GM18858 (cell line): ENCODE measurements at regions not wholly inside any gene's neighbourhood (a gene's known extent, or its start where the extent isn't known, plus 50 kb on each side); places are given as distances from the start of the nearest gene placed in this dataset.

ENCODE experiments used
- ATAC-seq: cut with Tn5 transposase; IDR thresholded peaks from one replicate; pipeline ENCODE4 v1.9.1; 2021; ENCODE audit not compliant: unreplicated experiment

DNA sequence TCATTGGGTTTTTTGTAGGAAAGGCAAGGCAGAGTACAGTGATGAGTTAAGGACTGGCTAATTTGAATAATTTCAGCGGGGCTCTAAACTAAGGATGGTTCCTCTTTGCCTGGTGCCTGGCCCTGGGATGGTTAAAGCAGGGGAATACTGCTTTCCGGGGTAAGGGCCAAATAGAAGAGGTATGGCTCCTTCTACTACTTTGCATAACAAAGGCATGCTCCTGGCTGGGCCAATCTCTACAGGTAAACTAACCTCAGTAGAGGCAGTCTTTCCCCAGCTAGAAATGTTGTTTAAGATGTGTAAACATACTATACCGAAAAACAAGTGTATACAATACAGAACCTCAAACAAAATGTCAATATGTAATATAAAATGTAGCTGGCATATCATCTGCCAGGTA, 1239.0 kb downstream of the SLC16A7 start:
- no peak for ATAC-seq

- no peak for ATAC-seq
Observed at GRCh38 chr12:60836651-60837050, 1240.8 kb downstream of the SLC16A7 start.

DNA sequence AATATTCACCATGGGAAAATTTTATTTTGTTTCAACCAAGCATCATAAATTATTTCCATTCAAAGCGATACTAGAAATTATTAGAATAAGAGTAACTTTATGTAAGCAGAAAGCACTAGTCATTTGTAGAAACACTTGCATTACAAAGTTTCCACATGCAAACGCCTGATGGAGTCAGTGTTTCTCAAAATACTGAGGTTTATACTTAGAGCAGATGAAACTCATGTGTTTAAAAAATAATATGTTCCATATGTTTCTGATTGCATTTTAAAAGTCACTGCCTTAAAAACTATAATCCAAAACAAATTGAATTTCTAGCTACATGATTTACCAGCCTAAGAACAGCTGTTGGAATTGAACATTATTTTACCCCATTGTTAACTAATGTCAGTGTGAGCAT, 1246.4 kb downstream of the SLC16A7 start:
- no peak for ATAC-seq

GRCh38 chr12:60844101-60844500, 1248.3 kb downstream of the SLC16A7 start:
- ATAC-seq: no peak

DNA sequence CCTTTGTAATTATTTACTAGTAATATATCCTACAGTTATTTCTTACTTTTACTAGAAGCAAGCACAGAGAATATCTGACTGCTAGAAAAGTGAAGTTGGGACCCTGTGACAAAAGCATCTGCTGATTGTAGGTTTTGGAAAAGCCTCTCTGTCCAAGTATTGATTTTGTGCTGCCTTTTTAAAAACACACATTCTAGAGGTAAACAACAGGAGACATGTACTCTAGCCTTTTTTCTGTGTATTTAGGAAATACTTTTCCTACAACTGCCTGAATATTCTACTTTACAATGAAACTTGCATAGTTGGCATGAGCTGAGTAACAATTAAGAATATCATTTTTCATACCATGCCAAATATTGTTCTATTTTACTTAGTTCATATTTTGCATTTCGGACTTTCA, 1249.0 kb downstream of the SLC16A7 start:
- no peak for ATAC-seq

DNA sequence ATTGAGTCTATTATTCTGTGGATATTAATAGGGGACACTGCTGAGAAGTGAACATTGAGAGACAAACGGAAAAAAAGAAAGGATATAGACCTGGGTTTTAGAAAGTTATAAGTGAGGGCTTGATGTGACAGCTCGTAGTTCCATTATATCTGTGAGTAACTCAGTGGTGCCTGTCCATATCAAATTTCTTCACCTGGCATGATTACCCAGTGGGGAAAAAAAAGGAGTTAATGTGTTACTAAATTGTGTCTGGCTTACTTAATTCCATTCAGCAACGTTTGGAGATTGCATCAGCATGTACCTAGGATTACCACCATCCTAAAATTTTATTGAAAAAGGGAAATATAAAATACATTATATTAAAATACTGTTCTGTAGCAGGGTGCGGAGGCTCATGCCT, 1249.9 kb downstream of the SLC16A7 start:
- no peak for ATAC-seq

- ATAC-seq: no peak
Observed at GRCh38 chr12:60847281-60847680, 1251.5 kb downstream of the SLC16A7 start.

DNA sequence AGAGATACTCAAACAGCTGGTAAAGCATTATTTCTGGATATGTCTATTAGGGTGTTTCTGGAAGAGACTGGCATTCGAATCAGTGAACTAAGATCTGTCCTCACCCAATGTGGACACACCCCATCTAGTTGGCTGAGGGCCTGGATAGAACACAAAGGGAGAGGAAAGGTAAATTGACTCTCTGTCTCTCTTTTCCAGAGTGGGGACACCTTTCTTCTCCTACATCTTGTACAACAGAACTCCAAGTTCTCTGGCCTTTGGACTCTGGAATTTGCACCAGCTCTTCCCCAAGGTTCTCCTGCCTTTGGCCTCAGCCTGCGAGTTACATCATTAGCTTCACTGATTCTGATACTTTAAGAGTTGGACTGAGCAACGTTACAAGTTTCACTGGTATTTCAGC, 1253.9 kb downstream of the SLC16A7 start:
- ATAC-seq: no peak

GRCh38 chr12:60853407-60853806, 1257.6 kb downstream of the SLC16A7 start:
- ATAC-seq: no peak

DNA sequence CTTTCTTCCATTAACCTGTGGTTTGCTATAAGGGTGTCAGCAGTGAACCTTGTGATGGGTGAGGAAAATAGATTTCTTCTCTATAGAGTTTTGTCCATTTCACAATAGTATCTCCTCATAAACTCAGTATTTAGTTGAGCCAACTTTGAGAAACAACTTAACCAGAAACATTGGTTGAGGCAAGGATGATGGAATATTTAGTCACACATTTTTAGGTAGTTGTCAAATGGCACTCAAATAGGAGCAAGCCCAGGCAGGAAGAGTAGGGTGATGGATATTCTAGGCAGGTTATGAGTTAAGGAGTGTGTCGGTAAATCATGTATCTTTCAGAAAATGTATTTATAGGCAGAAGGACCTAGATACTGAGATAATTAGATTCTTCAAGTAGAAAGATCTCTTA, 1267.6 kb downstream of the SLC16A7 start:
- no peak for ATAC-seq

DNA sequence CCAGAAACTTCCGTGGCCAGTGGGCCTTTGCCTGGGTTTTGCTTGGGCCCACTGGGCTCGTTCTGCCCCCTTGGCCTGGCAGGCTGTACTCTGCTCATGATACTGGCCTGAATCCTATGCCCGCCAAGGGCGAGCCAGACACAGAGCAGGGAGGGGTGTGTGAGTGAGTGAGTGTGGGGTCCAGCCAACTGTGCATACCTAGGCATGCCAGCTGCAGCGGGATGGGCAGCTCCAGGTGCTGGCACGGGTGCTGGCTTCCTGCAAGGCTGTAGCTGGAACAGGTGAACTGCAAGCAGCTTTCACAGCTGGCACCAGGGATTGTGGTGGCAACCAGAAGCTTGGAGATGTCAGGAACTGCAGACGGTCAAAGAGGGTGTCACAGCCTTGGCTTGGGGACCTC, 1276.4 kb downstream of the SLC16A7 start:
- no peak for ATAC-seq

DNA sequence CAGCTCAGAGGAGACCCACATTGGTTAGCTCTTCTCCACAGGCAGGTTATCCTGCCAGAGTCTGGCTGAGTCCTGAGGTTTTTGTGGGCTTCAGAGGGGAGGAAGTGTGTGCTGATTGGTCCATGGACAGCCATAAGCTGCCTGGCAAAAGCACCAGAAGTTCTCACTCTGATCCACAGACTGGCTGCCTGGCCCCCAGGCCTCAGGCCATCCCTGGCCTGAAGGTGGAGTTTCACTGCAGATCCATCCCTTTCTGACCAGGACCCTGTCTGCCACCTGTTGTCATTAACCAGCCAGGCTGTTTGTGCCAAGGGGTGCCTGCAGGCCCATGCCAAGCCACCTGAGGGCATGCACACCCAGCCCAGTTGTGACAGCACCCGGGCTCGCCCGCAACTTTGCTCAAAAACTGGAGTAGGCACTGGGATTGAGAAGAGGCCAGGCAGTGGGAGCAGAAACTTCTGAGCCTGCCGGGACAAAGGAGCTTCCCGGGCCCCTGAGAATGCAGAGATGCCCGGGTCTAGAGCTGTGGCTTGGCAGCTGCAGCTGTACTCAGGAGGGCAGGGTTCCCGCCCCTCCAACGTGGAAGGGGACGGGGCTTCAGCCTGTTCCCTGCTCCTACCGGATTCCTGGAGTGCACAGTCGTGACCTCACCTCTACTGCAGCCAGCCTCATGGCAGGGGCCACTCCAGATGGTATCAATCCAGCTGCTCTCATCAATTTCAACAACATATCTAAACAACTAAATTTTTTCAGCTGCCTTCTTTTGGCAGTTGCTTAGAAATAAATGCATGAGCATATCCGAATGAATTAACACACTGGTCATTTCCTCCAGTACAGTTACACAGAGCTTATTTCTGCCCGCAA, 1277.3 kb downstream of the SLC16A7 start:
- ATAC-seq: no peak

DNA sequence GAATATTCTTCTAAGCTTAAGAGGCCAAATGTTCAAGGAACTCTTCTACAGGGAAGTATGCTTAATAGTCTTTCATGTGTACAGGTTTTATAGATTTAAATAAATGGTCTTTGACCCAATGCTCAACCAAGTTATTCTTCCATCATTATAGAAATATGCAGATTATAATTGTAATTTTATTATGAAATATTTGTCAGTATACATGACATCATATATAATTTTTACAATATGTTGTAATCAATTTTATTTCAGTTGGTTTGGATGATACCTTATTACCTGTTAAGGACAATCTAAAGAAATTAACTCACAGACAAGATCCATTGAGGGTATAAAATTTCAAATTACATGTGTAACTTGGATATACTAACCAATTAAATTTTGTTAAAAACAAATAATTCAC, 1278.3 kb downstream of the SLC16A7 start:
- no peak for ATAC-seq

DNA sequence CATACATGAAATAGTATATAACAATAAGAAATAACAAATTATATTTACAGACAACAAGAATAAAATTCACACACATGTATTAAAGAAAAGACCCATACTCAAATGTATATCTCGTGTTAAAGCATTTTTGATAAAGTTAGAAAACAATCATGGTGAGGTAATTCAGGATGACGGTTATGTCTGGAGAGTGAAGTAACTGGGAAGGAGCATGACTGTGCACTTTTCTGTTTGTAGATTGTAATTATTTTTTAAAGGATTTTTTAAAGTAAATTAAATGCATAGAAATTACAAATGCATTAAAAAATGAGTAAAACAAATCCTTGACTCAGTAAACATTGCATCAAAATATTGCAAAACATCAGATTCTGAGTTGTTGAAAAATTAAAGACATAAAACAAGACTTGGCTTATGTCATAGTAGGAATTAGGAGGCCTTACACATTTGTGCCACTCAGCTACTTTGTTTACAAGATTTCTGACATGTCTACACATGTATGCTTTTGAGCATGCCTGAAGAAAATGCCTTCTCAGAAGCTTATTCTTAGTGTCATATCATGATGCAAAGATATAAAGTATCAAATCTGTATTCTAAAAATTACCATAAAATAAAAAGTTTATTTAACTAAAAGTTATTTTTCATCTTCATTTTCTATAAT, 1325.1 kb downstream of the SLC16A7 start:
- no peak for ATAC-seq

- no peak for ATAC-seq
Observed at GRCh38 chr12:60921541-60921940, 1325.7 kb downstream of the SLC16A7 start.

- no peak for ATAC-seq
Observed at GRCh38 chr12:60926256-60926655, 1330.4 kb downstream of the SLC16A7 start.

GRCh38 chr12:60930151-60930550, 1330.1 kb upstream of the USP15 start:
- no peak for ATAC-seq

DNA sequence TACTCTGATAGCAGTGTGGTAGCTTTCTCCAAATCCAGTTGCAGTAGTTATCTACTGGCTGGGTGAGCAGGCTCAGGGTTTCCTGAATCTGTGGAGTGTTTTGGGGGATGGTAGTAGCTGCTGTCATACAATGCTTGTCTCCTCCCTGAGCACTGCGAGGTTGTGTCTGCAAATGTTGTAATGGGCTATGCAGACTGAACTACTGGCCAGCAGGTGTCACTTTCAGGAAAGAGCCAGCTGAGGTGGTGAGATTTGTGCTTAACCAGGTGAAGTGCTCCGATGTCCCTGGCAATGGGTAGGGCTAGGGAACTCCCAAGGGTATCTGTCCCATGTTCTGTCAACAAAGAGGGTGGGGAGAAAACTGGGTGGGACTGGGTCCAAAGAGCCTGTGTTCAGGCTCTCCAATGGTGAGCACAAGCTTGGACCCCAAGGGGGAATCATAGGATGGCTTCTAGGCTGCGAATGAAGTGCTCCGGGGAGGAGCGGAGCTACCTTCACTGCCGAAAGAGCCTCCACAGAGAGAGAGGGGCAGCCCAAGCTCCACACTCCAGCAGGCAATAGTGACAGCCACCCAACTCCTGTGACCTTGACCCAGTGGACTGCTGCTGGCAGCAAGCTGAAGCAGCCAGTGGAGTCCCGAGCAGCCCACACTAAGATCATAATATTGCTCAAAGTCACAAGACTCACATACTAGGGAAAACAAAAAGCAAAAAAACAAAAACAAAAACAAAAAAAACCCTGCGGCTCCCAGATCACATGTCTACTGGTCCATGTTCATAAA, 1324.0 kb upstream of the USP15 start:
- no peak for ATAC-seq

- ATAC-seq: no peak
Observed at GRCh38 chr12:60947533-60947932, 1312.7 kb upstream of the USP15 start.

GRCh38 chr12:60967128-60967527, 1293.1 kb upstream of the USP15 start:
- no peak for ATAC-seq

DNA sequence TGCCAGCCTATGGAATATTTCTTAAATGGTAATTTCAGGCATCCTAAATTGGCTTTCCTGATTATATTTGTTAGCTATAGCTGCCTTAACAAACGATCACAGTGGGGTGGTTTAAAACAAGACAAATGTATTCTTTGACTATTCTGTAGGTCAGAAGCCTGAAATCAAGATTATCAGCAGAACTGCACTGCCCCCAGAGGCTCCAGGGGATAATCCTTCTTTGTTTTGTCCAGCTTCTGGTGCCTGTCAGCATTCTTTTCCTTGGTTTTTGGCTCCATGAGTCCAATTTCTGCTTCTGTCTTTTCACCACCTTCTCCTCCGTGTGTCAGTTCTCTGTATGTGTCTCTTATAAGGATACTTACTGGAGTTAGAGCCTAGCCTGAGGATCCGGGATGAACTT, 1282.2 kb upstream of the USP15 start:
- no peak for ATAC-seq

- no peak for ATAC-seq
Observed at GRCh38 chr12:60980558-60980957, 1279.6 kb upstream of the USP15 start.
